K562 (cell line): ENCODE measurements at regions not wholly inside any gene's neighbourhood (a gene's known extent, or its start where the extent isn't known, plus 50 kb on each side); places are given as distances from the start of the nearest gene placed in this dataset.

ENCODE experiments used
- ATAC-seq: fragments of 200-7000 bp; cut with Tn5 transposase; 3 replicates; pipeline ENCODE4 v1.9.1; 2020; ENCODE audit warnings: moderate library complexity
- BruUV-seq: library from RNA; stranded (reverse); fragments of 400-500 nt; replicated peaks from 2 replicates; lab custom pipeline; 2021; lab: Mats Ljungman, UMichigan
- CTCF ChIA-PET: fragments of 300-600 bp; formaldehyde crosslinking; extraction: SDS; loops from one replicate; lab custom pipeline; 2021; ENCODE audit warnings: low intra/inter-chr PET ratio; lab: Yijun Ruan, JAX
- POLR2A ChIA-PET: fragments of 300-600, 350-650 bp; sonication (Branson Sonifier 250); formaldehyde crosslinking; extraction: SDS; loops from one replicate; lab custom pipeline; 2021; ENCODE audit warnings: antibody characterized with exemption, inconsistent platforms; lab: Yijun Ruan, JAX
- DNase-seq, 4 experiments: peaks; one replicate each; pipeline versions ENCODE4 v3.0.0 to v3.0.0-alpha.2; 2011 to 2018; ENCODE audit warnings: low spot score in 3 of 4, mixed read lengths in 3 of 4; ENCODE audit errors: extremely low read depth in 1 of 4
- FAIRE-seq: peaks from 2 replicates; lab custom pipeline; 2011; peaks lifted over from hg19 to GRCh38; lab: Jason Lieb, UNC
- H2AFZ ChIP-seq: 2 replicates; pipeline ENCODE4 v1.6.0; 2011; ENCODE audit warnings: low read depth, low read length, control low read depth, inconsistent platforms
- H3K27ac ChIP-seq: fragments of 200-600 bp; 3 replicates; pipeline ENCODE4 v1.8.0; 2011; ENCODE audit warnings: low read depth, mild to moderate bottlenecking, control low read depth, inconsistent platforms, low read length, moderate library complexity, mixed read lengths; ENCODE audit errors: extremely low read depth
- H3K27me3 ChIP-seq, 2 experiments: fragments of 300-600 bp in 1 of 2; 2 replicates in 1 of 2; 3 replicates in 1 of 2; pipeline versions ENCODE4 v1.6.0 to v1.8.0; 2011; ENCODE audit warnings: inconsistent platforms in 2 of 2, low read length in 2 of 2, mild to moderate bottlenecking in 1 of 2, mixed read lengths in 1 of 2, moderate library complexity in 1 of 2; ENCODE audit not compliant: control insufficient read depth in 2 of 2, insufficient read depth in 2 of 2
- H3K36me3 ChIP-seq: fragments of 300-600 bp; 3 replicates; pipeline ENCODE4 v1.8.0; 2011; ENCODE audit warnings: mild to moderate bottlenecking, low read length, inconsistent platforms; ENCODE audit not compliant: control insufficient read depth, insufficient read depth
- H3K4me1 ChIP-seq, 2 experiments: fragments of 200-600 bp in 1 of 2; replicated peaks in 1 of 2; 2 replicates in 1 of 2; 3 replicates in 1 of 2; pipeline versions ENCODE4 v1.5.1 to v1.8.0; 2011; ENCODE audit warnings: inconsistent platforms in 2 of 2, low read length in 2 of 2, mild to moderate bottlenecking in 1 of 2, mixed read lengths in 1 of 2, moderate library complexity in 1 of 2; ENCODE audit not compliant: control insufficient read depth in 2 of 2, insufficient read depth in 2 of 2
- H3K4me2 ChIP-seq: 2 replicates; pipeline ENCODE4 v1.6.1; 2011; ENCODE audit warnings: low read length, control low read depth, inconsistent platforms, mixed read lengths; ENCODE audit not compliant: insufficient read depth
- H3K4me3 ChIP-seq: fragments of 200-600 bp; sonication (generic), shearing (Covaris generic); 2 replicates; pipeline ENCODE4 v1.5.1; 2016; ENCODE audit warnings: control low read depth, inconsistent platforms
- H3K79me2 ChIP-seq: fragments of 200-600 bp; 3 replicates; pipeline ENCODE4 v1.8.0; 2011; ENCODE audit warnings: low read length, inconsistent platforms; ENCODE audit not compliant: control insufficient read depth, insufficient read depth
- H3K9ac ChIP-seq, 2 experiments: 2 replicates each; pipeline versions ENCODE4 v1.6.0 to v1.6.1; 2011; ENCODE audit warnings: low read depth in 2 of 2, low read length in 2 of 2, control low read depth in 1 of 2, inconsistent platforms in 1 of 2, mild to moderate bottlenecking in 1 of 2, mixed read lengths in 1 of 2; ENCODE audit not compliant: insufficient read depth in 1 of 2
- H3K9me1 ChIP-seq: one replicate; pipeline ENCODE4 v1.6.0; 2011; ENCODE audit warnings: inconsistent platforms, mild to moderate bottlenecking, low read length, moderate library complexity; ENCODE audit not compliant: control insufficient read depth, insufficient read depth
- H3K9me3 ChIP-seq: replicated peaks from 2 replicates; pipeline ENCODE4 v1.5.1; 2011; ENCODE audit warnings: low read depth, low read length, inconsistent platforms; ENCODE audit not compliant: control insufficient read depth, insufficient read depth
- H4K20me1 ChIP-seq: replicated peaks from 2 replicates; pipeline ENCODE4 v1.6.1; 2011; ENCODE audit warnings: low read length, inconsistent platforms, mixed read lengths; ENCODE audit not compliant: control insufficient read depth, insufficient read depth
- EWSR1 ChIP-seq: fragments of 450-650 bp; IDR thresholded peaks from 2 replicates; pipeline ENCODE4 v1.6.1; 2018; ENCODE audit warnings: borderline replicate concordance, mild to moderate bottlenecking, low read depth, moderate library complexity; ENCODE audit not compliant: partially characterized antibody
- FIP1L1 ChIP-seq: fragments of 200-400 bp; formaldehyde crosslinking; IDR thresholded peaks from 2 replicates; pipeline ENCODE4 v1.6.1; 2018; ENCODE audit warnings: mild to moderate bottlenecking, low read depth, low read length; ENCODE audit not compliant: poor library complexity, severe bottlenecking
- FOXJ2 ChIP-seq: fragments of 200-800 bp; sonication (Bioruptor generic); IDR thresholded peaks from 2 replicates; pipeline ENCODE4 v1.6.1; 2016; ENCODE audit warnings: missing genetic modification characterization, missing compliant biosample characterization
- HDAC1 ChIP-seq, 2 experiments: fragments of 450-650 bp; IDR thresholded peaks; 2 replicates each; pipeline ENCODE4 v1.6.1; 2016 to 2017; ENCODE audit warnings: inconsistent platforms in 1 of 2, mild to moderate bottlenecking in 1 of 2, moderate library complexity in 1 of 2
- ILF3 ChIP-seq: fragments of 450-650 bp; IDR thresholded peaks from 2 replicates; pipeline ENCODE4 v1.6.1; 2018; ENCODE audit warnings: antibody characterized with exemption, mild to moderate bottlenecking, moderate library complexity, borderline replicate concordance
- KAT8 ChIP-seq: fragments of 450-650 bp; IDR thresholded peaks from 2 replicates; pipeline ENCODE4 v1.6.1; 2016; ENCODE audit warnings: low read depth, mild to moderate bottlenecking
- KDM2B ChIP-seq: fragments of 250-450 bp; sonication (Bioruptor Pico); IDR thresholded peaks from 2 replicates; pipeline ENCODE4 v1.8.0; 2021; ENCODE audit warnings: mild to moderate bottlenecking, moderate library complexity
- LCOR ChIP-seq: sonication (generic); formaldehyde crosslinking; IDR thresholded peaks from 2 replicates; pipeline ENCODE4 v1.8.0; 2022; ENCODE audit warnings: mild to moderate bottlenecking, missing genetic modification reagents
- RFX7 ChIP-seq: fragments of 250-450 bp; sonication (Bioruptor Pico); IDR thresholded peaks from 2 replicates; pipeline ENCODE4 v1.5.1; 2021; ENCODE audit warnings: mild to moderate bottlenecking
- TRIM24 ChIP-seq, 2 experiments: fragments of 450-650 bp; IDR thresholded peaks; 2 replicates each; pipeline ENCODE4 v1.6.1; 2016
- ZNF165 ChIP-seq: fragments of 250-450 bp; sonication (Bioruptor Pico); IDR thresholded peaks from 2 replicates; pipeline ENCODE4 v1.4.0; 2020; ENCODE audit warnings: borderline replicate concordance
- ZNF24 ChIP-seq: fragments of 450-650 bp; IDR thresholded peaks from 2 replicates; pipeline ENCODE4 v1.6.1; 2016
- WGBS: fragments of 100-300 bp; shearing (Covaris generic); methylation state at CpG from one replicate; pipeline ENCODE4 v1.1.6; 2016; ENCODE audit warnings: low coverage, mixed read lengths; ENCODE audit not compliant: insufficient coverage; ENCODE audit errors: missing lambda C conversion rate; 5-methylcytosine and 5-hydroxymethylcytosine counted together
- in situ Hi-C: fragments of 300-500 bp; cut with MboI; formaldehyde crosslinking; loops from 4 replicates; pipeline ENCODE4 v1.15.0; 2018; ENCODE audit warnings: inconsistent platforms, mixed read lengths
- intact Hi-C: fragments of 100-400 bp; cut with micrococcal nuclease; formaldehyde crosslinking; loops from 2 replicates; pipeline ENCODE4 v1.14.2; 2022
- TF ChIP-seq, protein P1 (sequence below): fragments of 250-450 bp; sonication (Bioruptor Pico); IDR thresholded peaks from 2 replicates; pipeline ENCODE4 v1.4.0; 2020; ENCODE audit warnings: mild to moderate bottlenecking, moderate library complexity, borderline replicate concordance
- TF ChIP-seq, protein P2 (sequence below): fragments of 150-350 bp; conservative IDR thresholded peaks from 2 replicates; pipeline ENCODE4 v1.6.1; 2014; ENCODE audit warnings: low read length

DNA sequence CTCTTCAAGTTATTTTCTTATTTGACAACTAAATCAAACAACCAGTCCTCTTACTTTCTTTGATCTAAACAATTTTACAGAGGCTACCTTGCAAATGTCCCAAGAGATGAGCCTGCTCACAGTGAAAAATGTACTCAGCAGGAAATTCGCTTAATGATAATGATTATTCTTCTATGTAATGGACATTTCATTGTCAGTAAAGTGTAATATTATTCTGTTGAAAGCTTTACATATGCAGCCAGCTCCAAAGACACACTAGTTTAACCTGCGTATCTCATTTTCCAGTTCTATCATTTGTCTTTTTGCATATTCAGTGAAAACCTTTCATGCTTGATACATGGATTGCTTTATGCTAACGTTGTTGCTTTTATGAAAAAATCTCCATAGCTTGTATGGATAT is 758.7 kb upstream of the ZNF608 start:
- 0% methylated on average over 3 of the region's 3 CpGs for WGBS
- Histone ChIP-seq H4K20me1 (no peaks in the 10 kb centered on the region), H3K4me3 (no peak overlapping the region), H3K9me3 (no peaks in the 10 kb centered on the region), H3K9me1 (no peaks in the 10 kb centered on the region), H3K27me3 (no peaks in the 10 kb centered on the region), H3K27ac (no peak overlapping the region), H3K9ac (no peak overlapping the region), H3K36me3 (no peaks in the 10 kb centered on the region), H3K4me1 (no peaks in the 10 kb centered on the region), H2AFZ (no peak overlapping the region), H3K4me2 (no peak overlapping the region), H3K79me2 (no peaks in the 10 kb centered on the region)
- no peak for ATAC-seq
- in situ Hi-C loops, result no loop called here
- ChIA-PET CTCF (no interaction called here), POLR2A (no interaction called here)
- no peak for FAIRE-seq
- no peak for DNase-seq
- no TSS peak for BruUV-seq
- TF ChIP-seq KDM2B (CRISPR knock-in tag) (no peak), ZNF24 (no peak), HDAC1 (IDR thresholded peaks at IDR 0.05) (no peak), KAT8 (no peak), TRIM24 (IDR thresholded peaks at IDR 0.05) (no peak), FOXJ2 (tag) (no peak), EWSR1 (no peak), ZNF165 (no peak)
- intact Hi-C loops, result no loop called here

DNA sequence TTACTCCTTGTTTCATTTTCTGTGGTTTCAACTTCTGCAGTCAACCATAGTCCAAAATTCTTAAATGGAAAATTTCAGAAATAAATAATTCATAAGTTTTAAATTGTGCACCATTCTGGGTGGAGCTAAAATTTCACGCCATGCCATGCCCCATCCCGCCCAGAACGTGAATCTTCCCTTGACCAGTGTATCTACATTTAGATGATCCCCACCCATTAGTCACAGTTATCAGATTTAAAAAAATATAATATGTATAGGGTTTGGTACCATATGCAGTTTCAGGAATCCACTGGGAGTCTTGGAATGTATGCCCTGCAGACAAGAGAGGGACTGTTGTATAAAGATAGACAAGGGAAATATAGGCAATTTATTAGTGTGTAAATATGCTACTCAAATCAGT is 759.7 kb upstream of the ZNF608 start:
- ChIA-PET CTCF (no interaction called here), POLR2A (no interaction called here)
- Histone ChIP-seq H3K79me2 (no peaks in the 10 kb centered on the region), H4K20me1 (no peaks in the 10 kb centered on the region), H3K9me3 (no peaks in the 10 kb centered on the region), H3K4me2 (no peak overlapping the region), H3K27ac (no peak overlapping the region), H3K4me1 (no peaks in the 10 kb centered on the region), H2AFZ (no peak overlapping the region), H3K9ac (no peak overlapping the region), H3K36me3 (no peaks in the 10 kb centered on the region), H3K9me1 (no peaks in the 10 kb centered on the region), H3K4me3 (no peak overlapping the region), H3K27me3 (no peaks in the 10 kb centered on the region)
- WGBS, result 11% methylated on average over 3 of the region's 3 CpGs
- intact Hi-C loops (no loop called here), in situ Hi-C loops (no loop called here)
- no peak for ATAC-seq
- no peak for FAIRE-seq
- DNase-seq, result no peak
- TF ChIP-seq, protein P1, sequence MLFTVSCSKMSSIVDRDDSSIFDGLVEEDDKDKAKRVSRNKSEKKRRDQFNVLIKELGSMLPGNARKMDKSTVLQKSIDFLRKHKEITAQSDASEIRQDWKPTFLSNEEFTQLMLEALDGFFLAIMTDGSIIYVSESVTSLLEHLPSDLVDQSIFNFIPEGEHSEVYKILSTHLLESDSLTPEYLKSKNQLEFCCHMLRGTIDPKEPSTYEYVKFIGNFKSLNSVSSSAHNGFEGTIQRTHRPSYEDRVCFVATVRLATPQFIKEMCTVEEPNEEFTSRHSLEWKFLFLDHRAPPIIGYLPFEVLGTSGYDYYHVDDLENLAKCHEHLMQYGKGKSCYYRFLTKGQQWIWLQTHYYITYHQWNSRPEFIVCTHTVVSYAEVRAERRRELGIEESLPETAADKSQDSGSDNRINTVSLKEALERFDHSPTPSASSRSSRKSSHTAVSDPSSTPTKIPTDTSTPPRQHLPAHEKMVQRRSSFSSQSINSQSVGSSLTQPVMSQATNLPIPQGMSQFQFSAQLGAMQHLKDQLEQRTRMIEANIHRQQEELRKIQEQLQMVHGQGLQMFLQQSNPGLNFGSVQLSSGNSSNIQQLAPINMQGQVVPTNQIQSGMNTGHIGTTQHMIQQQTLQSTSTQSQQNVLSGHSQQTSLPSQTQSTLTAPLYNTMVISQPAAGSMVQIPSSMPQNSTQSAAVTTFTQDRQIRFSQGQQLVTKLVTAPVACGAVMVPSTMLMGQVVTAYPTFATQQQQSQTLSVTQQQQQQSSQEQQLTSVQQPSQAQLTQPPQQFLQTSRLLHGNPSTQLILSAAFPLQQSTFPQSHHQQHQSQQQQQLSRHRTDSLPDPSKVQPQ (CRISPR knock-in tag), result no peak
- TF ChIP-seq LCOR (CRISPR knock-in tag) (no peak), RFX7 (no peak), FIP1L1 (no peak), ILF3 (no peak), KAT8 (no peak)
- TF ChIP-seq, protein P2, sequence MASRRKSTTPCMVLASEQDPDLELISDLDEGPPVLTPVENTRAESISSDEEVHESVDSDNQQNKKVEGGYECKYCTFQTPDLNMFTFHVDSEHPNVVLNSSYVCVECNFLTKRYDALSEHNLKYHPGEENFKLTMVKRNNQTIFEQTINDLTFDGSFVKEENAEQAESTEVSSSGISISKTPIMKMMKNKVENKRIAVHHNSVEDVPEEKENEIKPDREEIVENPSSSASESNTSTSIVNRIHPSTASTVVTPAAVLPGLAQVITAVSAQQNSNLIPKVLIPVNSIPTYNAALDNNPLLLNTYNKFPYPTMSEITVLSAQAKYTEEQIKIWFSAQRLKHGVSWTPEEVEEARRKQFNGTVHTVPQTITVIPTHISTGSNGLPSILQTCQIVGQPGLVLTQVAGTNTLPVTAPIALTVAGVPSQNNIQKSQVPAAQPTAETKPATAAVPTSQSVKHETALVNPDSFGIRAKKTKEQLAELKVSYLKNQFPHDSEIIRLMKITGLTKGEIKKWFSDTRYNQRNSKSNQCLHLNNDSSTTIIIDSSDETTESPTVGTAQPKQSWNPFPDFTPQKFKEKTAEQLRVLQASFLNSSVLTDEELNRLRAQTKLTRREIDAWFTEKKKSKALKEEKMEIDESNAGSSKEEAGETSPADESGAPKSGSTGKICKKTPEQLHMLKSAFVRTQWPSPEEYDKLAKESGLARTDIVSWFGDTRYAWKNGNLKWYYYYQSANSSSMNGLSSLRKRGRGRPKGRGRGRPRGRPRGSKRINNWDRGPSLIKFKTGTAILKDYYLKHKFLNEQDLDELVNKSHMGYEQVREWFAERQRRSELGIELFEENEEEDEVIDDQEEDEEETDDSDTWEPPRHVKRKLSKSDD, result no peak
- no TSS peak for BruUV-seq
